Mesenchymal stem cell (in vitro differentiated cells and primary cell): ENCODE measurements at regions not wholly inside any gene's neighbourhood (a gene's known extent, or its start where the extent isn't known, plus 50 kb on each side); places are given as distances from the start of the nearest gene placed in this dataset.
A peak's percentile ranks its signal among the peaks of the same experiment; 100 is the strongest.

Source experiments
- DNase-seq: peaks from one replicate; pipeline ENCODE4 v3.0.0-alpha.2; 2013
- H2AFZ ChIP-seq: one replicate; pipeline ENCODE4 v1.6.1; 2013; ENCODE audit warnings: low read depth, mild to moderate bottlenecking, control low read depth, inconsistent platforms, low read length, moderate library complexity
- H2AK5ac ChIP-seq: 2 replicates; pipeline ENCODE4 v1.6.1; 2013; ENCODE audit warnings: low read length, moderate library complexity, mild to moderate bottlenecking, inconsistent platforms; ENCODE audit not compliant: severe bottlenecking
- H2BK120ac ChIP-seq: one replicate; pipeline ENCODE4 v1.6.1; 2013; ENCODE audit warnings: low read depth, mild to moderate bottlenecking, inconsistent platforms, low read length, moderate library complexity
- H2BK12ac ChIP-seq, 2 experiments: one replicate each; pipeline ENCODE4 v1.6.1; 2013; ENCODE audit warnings: inconsistent platforms in 2 of 2, low read length in 2 of 2, mild to moderate bottlenecking in 2 of 2, moderate library complexity in 2 of 2, control low read depth in 1 of 2
- H2BK15ac ChIP-seq: one replicate; pipeline ENCODE4 v1.6.1; 2013; ENCODE audit warnings: mild to moderate bottlenecking, low read depth, inconsistent platforms; ENCODE audit not compliant: poor library complexity, severe bottlenecking
- H2BK5ac ChIP-seq: 2 replicates; pipeline ENCODE4 v1.6.1; 2013; ENCODE audit warnings: low read depth, mild to moderate bottlenecking, low read length, control low read depth, inconsistent platforms; ENCODE audit not compliant: poor library complexity, severe bottlenecking
- H3K14ac ChIP-seq, 2 experiments: one replicate each; pipeline ENCODE4 v1.6.1; 2013; ENCODE audit warnings: inconsistent platforms in 2 of 2, low read length in 2 of 2, control low read depth in 1 of 2, mild to moderate bottlenecking in 1 of 2, moderate library complexity in 1 of 2
- H3K18ac ChIP-seq, 2 experiments: one replicate each; pipeline ENCODE4 v1.6.1; 2013; ENCODE audit warnings: inconsistent platforms in 2 of 2, low read length in 2 of 2, control low read depth in 1 of 2, low read depth in 1 of 2, mild to moderate bottlenecking in 1 of 2
- H3K23ac ChIP-seq, 2 experiments: one replicate each; pipeline ENCODE4 v1.6.1; 2013; ENCODE audit warnings: inconsistent platforms in 2 of 2, low read length in 2 of 2, mild to moderate bottlenecking in 2 of 2, moderate library complexity in 2 of 2, control low read depth in 1 of 2
- H3K27ac ChIP-seq: 2 replicates; pipeline ENCODE4 v1.5.1; 2013; ENCODE audit warnings: mild to moderate bottlenecking, moderate library complexity, low read length, control low read depth, inconsistent platforms; ENCODE audit not compliant: poor library complexity, severe bottlenecking
- H3K27me3 ChIP-seq, 2 experiments: 2 replicates each; pipeline versions ENCODE4 v1.6.1 to v1.7.0; 2013; ENCODE audit warnings: low read length in 2 of 2, mild to moderate bottlenecking in 2 of 2, moderate library complexity in 2 of 2, control low read depth in 1 of 2, inconsistent platforms in 1 of 2; ENCODE audit not compliant: control insufficient read depth in 1 of 2, insufficient read depth in 1 of 2
- H3K36me3 ChIP-seq, 2 experiments: 2 replicates each; pipeline versions ENCODE4 v1.6.1 to v1.7.0; 2013; ENCODE audit warnings: low read length in 2 of 2, control low read depth in 1 of 2, inconsistent platforms in 1 of 2, low read depth in 1 of 2, mild to moderate bottlenecking in 1 of 2; ENCODE audit not compliant: insufficient read depth in 2 of 2, control insufficient read depth in 1 of 2
- H3K4ac ChIP-seq, 2 experiments: one replicate each; pipeline ENCODE4 v1.6.1; 2013; ENCODE audit warnings: inconsistent platforms in 2 of 2, low read length in 2 of 2, mild to moderate bottlenecking in 2 of 2, moderate library complexity in 2 of 2, control low read depth in 1 of 2, low read depth in 1 of 2
- H3K4me1 ChIP-seq: 2 replicates; pipeline ENCODE4 v1.6.1; 2013; ENCODE audit warnings: low read depth, low read length, control low read depth; ENCODE audit not compliant: control insufficient read depth, insufficient read depth
- H3K4me2 ChIP-seq: 2 replicates; pipeline ENCODE4 v1.6.1; 2013; ENCODE audit warnings: low read length, mild to moderate bottlenecking, inconsistent platforms; ENCODE audit not compliant: poor library complexity, severe bottlenecking
- H3K4me3 ChIP-seq, 2 experiments: 2 replicates each; pipeline versions ENCODE4 v1.5.1 to v1.7.0; 2013; ENCODE audit warnings: low read length in 2 of 2, mild to moderate bottlenecking in 2 of 2, control low read depth in 1 of 2, low read depth in 1 of 2; ENCODE audit not compliant: insufficient read depth in 1 of 2
- H3K79me1 ChIP-seq: replicated peaks from 2 replicates; pipeline ENCODE4 v1.6.1; 2013; ENCODE audit warnings: mild to moderate bottlenecking, control low read depth, low read length, inconsistent platforms; ENCODE audit not compliant: poor library complexity, severe bottlenecking
- H3K9ac ChIP-seq: 2 replicates; pipeline ENCODE4 v1.7.0; 2013; ENCODE audit warnings: mild to moderate bottlenecking, low read length, moderate library complexity
- H3K9me3 ChIP-seq: 2 replicates; pipeline ENCODE4 v1.7.0; 2013; ENCODE audit warnings: mild to moderate bottlenecking, low read length; ENCODE audit not compliant: control insufficient read depth
- H4K8ac ChIP-seq: one replicate; pipeline ENCODE4 v1.6.1; 2013; ENCODE audit warnings: inconsistent platforms, mild to moderate bottlenecking, low read length, moderate library complexity
- H4K91ac ChIP-seq: one replicate; pipeline ENCODE4 v1.6.1; 2013; ENCODE audit warnings: mild to moderate bottlenecking, low read length, inconsistent platforms
- WGBS: methylation state at CpG from one replicate; pipeline ENCODE4 v1.1.7; 2013; ENCODE audit warnings: mixed read lengths; 5-methylcytosine and 5-hydroxymethylcytosine counted together

- Histone ChIP-seq H3K27ac (no peak overlapping the region), H3K23ac (no peak overlapping the region), H2BK15ac (no peak overlapping the region), H3K9ac (no peak overlapping the region), H3K14ac (no peak overlapping the region), H3K4me3 (no peak overlapping the region), H2AFZ (no peak overlapping the region), H3K4me2 (no peak overlapping the region), H2BK120ac (no peak overlapping the region), H2BK12ac (no peak overlapping the region), H3K9me3 (no peaks in the 10 kb centered on the region), H2AK5ac (no peak overlapping the region), H3K79me1 (no peaks in the 10 kb centered on the region), H4K91ac (no peak overlapping the region), H4K8ac (no peak overlapping the region), H3K27me3 (no peaks in the 10 kb centered on the region), H3K36me3 (no peaks in the 10 kb centered on the region), H3K18ac (no peak overlapping the region), H2BK5ac (no peak overlapping the region), H3K4me1 (no peaks in the 10 kb centered on the region), H3K4ac (no peak overlapping the region)
- no peak for DNase-seq
- WGBS = no CpG with 5 or more reads among the region's 1 CpG
Measured at GRCh38 chr16:63945806-63946205, 1176.1 kb downstream of the CDH11 start.

- Histone ChIP-seq H2BK12ac (no peak overlapping the region), H3K4me1 (no peaks in the 10 kb centered on the region), H4K8ac (no peak overlapping the region), H2AFZ (no peak overlapping the region), H3K27ac (no peak overlapping the region), H3K9ac (no peak overlapping the region), H3K18ac (no peak overlapping the region), H3K79me1 (no peaks in the 10 kb centered on the region), H2BK120ac (no peak overlapping the region), H3K23ac (peak overlapping the region in 1 of 2 experiments; percentile 35), H3K4me2 (peak overlapping the region; percentile 16), H4K91ac (no peak overlapping the region), H3K4ac (no peak overlapping the region), H3K14ac (no peak overlapping the region), H2BK5ac (no peak overlapping the region), H2AK5ac (no peak overlapping the region), H3K27me3 (no peaks in the 10 kb centered on the region), H3K4me3 (no peak overlapping the region), H3K36me3 (no peaks in the 10 kb centered on the region), H3K9me3 (no peaks in the 10 kb centered on the region), H2BK15ac (no peak overlapping the region)
- no peak for DNase-seq
- WGBS = 92% methylated on average over 6 of the region's 6 CpGs
Measured at GRCh38 chr16:63943566-63943965, 1178.3 kb downstream of the CDH11 start.

GRCh38 chr16:63938661-63939060, 1183.2 kb downstream of the CDH11 start:
- Histone ChIP-seq H3K4me3 (no peak overlapping the region), H3K4ac (no peak overlapping the region), H2BK120ac (no peak overlapping the region), H4K8ac (no peak overlapping the region), H3K18ac (no peak overlapping the region), H2BK12ac (no peak overlapping the region), H2BK5ac (no peak overlapping the region), H2BK15ac (no peak overlapping the region), H3K14ac (no peak overlapping the region), H3K9ac (no peak overlapping the region), H2AFZ (no peak overlapping the region), H3K9me3 (no peaks in the 10 kb centered on the region), H3K27me3 (no peaks in the 10 kb centered on the region), H3K4me2 (no peak overlapping the region), H3K79me1 (no peaks in the 10 kb centered on the region), H3K23ac (no peak overlapping the region), H4K91ac (no peak overlapping the region), H3K36me3 (no peaks in the 10 kb centered on the region), H3K27ac (no peak overlapping the region), H3K4me1 (no peaks in the 10 kb centered on the region), H2AK5ac (no peak overlapping the region)
- WGBS = 50% methylated on average over 1 of the region's 4 CpGs
- no peak for DNase-seq

GRCh38 chr16:63933841-63934240, 1188.0 kb downstream of the CDH11 start:
- 83% methylated on average over 1 of the region's 3 CpGs for WGBS
- H2BK120ac ChIP-seq = no peak overlapping the region

More at GRCh38 chr16:63933841-63934240, 1188.0 kb downstream of the CDH11 start:
- no peak overlapping the region for H2BK12ac ChIP-seq
- no peaks in the 10 kb centered on the region for H3K36me3 ChIP-seq
- H3K23ac ChIP-seq = no peak overlapping the region
- no peak for DNase-seq
- H4K91ac ChIP-seq = no peak overlapping the region
- H2BK15ac ChIP-seq = no peak overlapping the region
- H3K27ac ChIP-seq = no peak overlapping the region
- H2BK5ac ChIP-seq = no peak overlapping the region
- H3K27me3 ChIP-seq = no peaks in the 10 kb centered on the region
- no peak overlapping the region for H3K18ac ChIP-seq
- no peaks in the 10 kb centered on the region for H3K4me1 ChIP-seq
- H2AK5ac ChIP-seq = no peak overlapping the region
- H2AFZ ChIP-seq = no peak overlapping the region
- H4K8ac ChIP-seq = no peak overlapping the region
- no peak overlapping the region for H3K4ac ChIP-seq
- no peak overlapping the region for H3K4me2 ChIP-seq
- no peak overlapping the region for H3K9ac ChIP-seq
- no peak overlapping the region for H3K14ac ChIP-seq
- peaks cover 6% of the 10 kb centered on the region for H3K9me3 ChIP-seq
- H3K79me1 ChIP-seq = no peaks in the 10 kb centered on the region
- no peak overlapping the region for H3K4me3 ChIP-seq
